ENCODE measurements at regions not wholly inside any gene's neighbourhood (a gene's known extent, or its start where the extent isn't known, plus 50 kb on each side); places are given as distances from the start of the nearest gene placed in this dataset.
A peak's percentile ranks its signal among the peaks of the same experiment; 100 is the strongest.

DNA sequence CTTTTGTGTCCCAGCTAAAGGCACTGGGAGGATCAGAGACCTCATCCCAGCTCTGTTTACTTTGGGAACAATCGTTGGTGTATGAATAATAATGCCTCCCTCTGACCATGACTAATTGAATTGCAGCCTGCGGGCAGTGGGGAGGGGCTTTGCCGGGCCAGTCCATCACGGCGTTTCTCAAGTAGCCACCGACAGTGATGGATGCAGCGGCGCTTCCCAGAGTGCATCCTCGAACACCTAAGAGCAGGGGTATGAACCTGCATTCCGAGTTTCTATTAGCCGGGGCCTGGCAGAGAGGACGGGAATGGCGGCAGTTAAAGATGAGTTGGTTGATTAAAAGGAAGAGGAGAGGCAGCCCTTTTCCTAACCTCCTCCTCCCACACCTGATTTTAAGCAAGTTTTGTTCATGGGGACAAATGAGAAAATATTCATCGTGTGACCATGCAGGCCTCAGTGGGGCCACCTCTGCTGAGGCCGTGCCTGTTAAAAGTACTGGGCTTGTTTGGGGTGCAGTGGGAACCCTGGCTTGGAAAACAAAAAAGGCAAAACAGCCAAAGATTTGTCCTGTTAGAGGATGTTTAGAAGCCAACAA lies 154.1 kb downstream of the FOXA2 start (continued):
- TF ChIP-seq, protein P1, sequence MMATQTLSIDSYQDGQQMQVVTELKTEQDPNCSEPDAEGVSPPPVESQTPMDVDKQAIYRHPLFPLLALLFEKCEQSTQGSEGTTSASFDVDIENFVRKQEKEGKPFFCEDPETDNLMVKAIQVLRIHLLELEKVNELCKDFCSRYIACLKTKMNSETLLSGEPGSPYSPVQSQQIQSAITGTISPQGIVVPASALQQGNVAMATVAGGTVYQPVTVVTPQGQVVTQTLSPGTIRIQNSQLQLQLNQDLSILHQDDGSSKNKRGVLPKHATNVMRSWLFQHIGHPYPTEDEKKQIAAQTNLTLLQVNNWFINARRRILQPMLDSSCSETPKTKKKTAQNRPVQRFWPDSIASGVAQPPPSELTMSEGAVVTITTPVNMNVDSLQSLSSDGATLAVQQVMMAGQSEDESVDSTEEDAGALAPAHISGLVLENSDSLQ (IDR thresholded peaks at IDR 0.05) = peak; percentile 93
- TF ChIP-seq ZNF830 (CRISPR knock-in tag; IDR thresholded peaks at IDR 0.05) (no peak), ZBED1 (IDR thresholded peaks at IDR 0.05) (no peak), DPF2 (IDR thresholded peaks at IDR 0.05) (0 out of 2 replicates have a peak, but pooled peaks have one; percentile 37), TBP (optimal IDR thresholded peaks at IDR 0.05; ENCODE audit: low read depth, low read length) (no peak)
- TF ChIP-seq, protein P2, sequence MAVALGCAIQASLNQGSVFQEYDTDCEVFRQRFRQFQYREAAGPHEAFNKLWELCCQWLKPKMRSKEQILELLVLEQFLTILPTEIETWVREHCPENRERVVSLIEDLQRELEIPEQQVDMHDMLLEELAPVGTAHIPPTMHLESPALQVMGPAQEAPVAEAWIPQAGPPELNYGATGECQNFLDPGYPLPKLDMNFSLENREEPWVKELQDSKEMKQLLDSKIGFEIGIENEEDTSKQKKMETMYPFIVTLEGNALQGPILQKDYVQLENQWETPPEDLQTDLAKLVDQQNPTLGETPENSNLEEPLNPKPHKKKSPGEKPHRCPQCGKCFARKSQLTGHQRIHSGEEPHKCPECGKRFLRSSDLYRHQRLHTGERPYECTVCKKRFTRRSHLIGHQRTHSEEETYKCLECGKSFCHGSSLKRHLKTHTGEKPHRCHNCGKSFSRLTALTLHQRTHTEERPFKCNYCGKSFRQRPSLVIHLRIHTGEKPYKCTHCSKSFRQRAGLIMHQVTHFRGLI (CRISPR knock-in tag; IDR thresholded peaks at IDR 0.05) = no peak
- TF ChIP-seq, protein P3, sequence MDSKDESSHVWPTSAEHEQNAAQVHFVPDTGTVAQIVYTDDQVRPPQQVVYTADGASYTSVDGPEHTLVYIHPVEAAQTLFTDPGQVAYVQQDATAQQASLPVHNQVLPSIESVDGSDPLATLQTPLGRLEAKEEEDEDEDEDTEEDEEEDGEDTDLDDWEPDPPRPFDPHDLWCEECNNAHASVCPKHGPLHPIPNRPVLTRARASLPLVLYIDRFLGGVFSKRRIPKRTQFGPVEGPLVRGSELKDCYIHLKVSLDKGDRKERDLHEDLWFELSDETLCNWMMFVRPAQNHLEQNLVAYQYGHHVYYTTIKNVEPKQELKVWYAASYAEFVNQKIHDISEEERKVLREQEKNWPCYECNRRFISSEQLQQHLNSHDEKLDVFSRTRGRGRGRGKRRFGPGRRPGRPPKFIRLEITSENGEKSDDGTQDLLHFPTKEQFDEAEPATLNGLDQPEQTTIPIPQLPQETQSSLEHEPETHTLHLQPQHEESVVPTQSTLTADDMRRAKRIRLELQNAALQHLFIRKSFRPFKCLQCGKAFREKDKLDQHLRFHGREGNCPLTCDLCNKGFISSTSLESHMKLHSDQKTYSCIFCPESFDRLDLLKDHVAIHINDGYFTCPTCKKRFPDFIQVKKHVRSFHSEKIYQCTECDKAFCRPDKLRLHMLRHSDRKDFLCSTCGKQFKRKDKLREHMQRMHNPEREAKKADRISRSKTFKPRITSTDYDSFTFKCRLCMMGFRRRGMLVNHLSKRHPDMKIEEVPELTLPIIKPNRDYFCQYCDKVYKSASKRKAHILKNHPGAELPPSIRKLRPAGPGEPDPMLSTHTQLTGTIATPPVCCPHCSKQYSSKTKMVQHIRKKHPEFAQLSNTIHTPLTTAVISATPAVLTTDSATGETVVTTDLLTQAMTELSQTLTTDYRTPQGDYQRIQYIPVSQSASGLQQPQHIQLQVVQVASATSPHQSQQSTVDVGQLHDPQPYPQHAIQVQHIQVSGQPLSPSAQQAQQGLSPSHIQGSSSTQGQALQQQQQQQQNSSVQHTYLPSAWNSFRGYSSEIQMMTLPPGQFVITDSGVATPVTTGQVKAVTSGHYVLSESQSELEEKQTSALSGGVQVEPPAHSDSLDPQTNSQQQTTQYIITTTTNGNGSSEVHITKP (IDR thresholded peaks at IDR 0.05; ENCODE audit: partially characterized antibody) = peak; percentile 32

All from K562 (cell line).